K562 (cell line): ENCODE measurements at regions not wholly inside any gene's neighbourhood (a gene's known extent, or its start where the extent isn't known, plus 50 kb on each side); places are given as distances from the start of the nearest gene placed in this dataset.

Experiments
- ATAC-seq: fragments of 200-7000 bp; cut with Tn5 transposase; 3 replicates; pipeline ENCODE4 v1.9.1; 2020; ENCODE audit warnings: moderate library complexity
- BruUV-seq: library from RNA; stranded (reverse); fragments of 400-500 nt; replicated peaks from 2 replicates; lab custom pipeline; 2021; lab: Mats Ljungman, UMichigan
- CTCF ChIA-PET: fragments of 300-600 bp; formaldehyde crosslinking; extraction: SDS; loops from one replicate; lab custom pipeline; 2021; ENCODE audit warnings: low intra/inter-chr PET ratio; lab: Yijun Ruan, JAX
- POLR2A ChIA-PET: fragments of 300-600, 350-650 bp; sonication (Branson Sonifier 250); formaldehyde crosslinking; extraction: SDS; loops from one replicate; lab custom pipeline; 2021; ENCODE audit warnings: antibody characterized with exemption, inconsistent platforms; lab: Yijun Ruan, JAX
- DNase-seq, 4 experiments: peaks; one replicate each; pipeline versions ENCODE4 v3.0.0 to v3.0.0-alpha.2; 2011 to 2018; ENCODE audit warnings: low spot score in 3 of 4, mixed read lengths in 3 of 4; ENCODE audit errors: extremely low read depth in 1 of 4
- FAIRE-seq: peaks from 2 replicates; lab custom pipeline; 2011; peaks lifted over from hg19 to GRCh38; lab: Jason Lieb, UNC
- H2AFZ ChIP-seq: 2 replicates; pipeline ENCODE4 v1.6.0; 2011; ENCODE audit warnings: low read depth, low read length, control low read depth, inconsistent platforms
- H3K27ac ChIP-seq: fragments of 200-600 bp; 3 replicates; pipeline ENCODE4 v1.8.0; 2011; ENCODE audit warnings: low read depth, mild to moderate bottlenecking, control low read depth, inconsistent platforms, low read length, moderate library complexity, mixed read lengths; ENCODE audit errors: extremely low read depth
- H3K27me3 ChIP-seq, 2 experiments: fragments of 300-600 bp in 1 of 2; 2 replicates in 1 of 2; 3 replicates in 1 of 2; pipeline versions ENCODE4 v1.6.0 to v1.8.0; 2011; ENCODE audit warnings: inconsistent platforms in 2 of 2, low read length in 2 of 2, mild to moderate bottlenecking in 1 of 2, mixed read lengths in 1 of 2, moderate library complexity in 1 of 2; ENCODE audit not compliant: control insufficient read depth in 2 of 2, insufficient read depth in 2 of 2
- H3K36me3 ChIP-seq: fragments of 300-600 bp; 3 replicates; pipeline ENCODE4 v1.8.0; 2011; ENCODE audit warnings: mild to moderate bottlenecking, low read length, inconsistent platforms; ENCODE audit not compliant: control insufficient read depth, insufficient read depth
- H3K4me1 ChIP-seq, 2 experiments: fragments of 200-600 bp in 1 of 2; replicated peaks in 1 of 2; 2 replicates in 1 of 2; 3 replicates in 1 of 2; pipeline versions ENCODE4 v1.5.1 to v1.8.0; 2011; ENCODE audit warnings: inconsistent platforms in 2 of 2, low read length in 2 of 2, mild to moderate bottlenecking in 1 of 2, mixed read lengths in 1 of 2, moderate library complexity in 1 of 2; ENCODE audit not compliant: control insufficient read depth in 2 of 2, insufficient read depth in 2 of 2
- H3K4me2 ChIP-seq: 2 replicates; pipeline ENCODE4 v1.6.1; 2011; ENCODE audit warnings: low read length, control low read depth, inconsistent platforms, mixed read lengths; ENCODE audit not compliant: insufficient read depth
- H3K4me3 ChIP-seq: fragments of 200-600 bp; sonication (generic), shearing (Covaris generic); 2 replicates; pipeline ENCODE4 v1.5.1; 2016; ENCODE audit warnings: control low read depth, inconsistent platforms
- H3K79me2 ChIP-seq: fragments of 200-600 bp; 3 replicates; pipeline ENCODE4 v1.8.0; 2011; ENCODE audit warnings: low read length, inconsistent platforms; ENCODE audit not compliant: control insufficient read depth, insufficient read depth
- H3K9ac ChIP-seq, 2 experiments: 2 replicates each; pipeline versions ENCODE4 v1.6.0 to v1.6.1; 2011; ENCODE audit warnings: low read depth in 2 of 2, low read length in 2 of 2, control low read depth in 1 of 2, inconsistent platforms in 1 of 2, mild to moderate bottlenecking in 1 of 2, mixed read lengths in 1 of 2; ENCODE audit not compliant: insufficient read depth in 1 of 2
- H3K9me1 ChIP-seq: one replicate; pipeline ENCODE4 v1.6.0; 2011; ENCODE audit warnings: inconsistent platforms, mild to moderate bottlenecking, low read length, moderate library complexity; ENCODE audit not compliant: control insufficient read depth, insufficient read depth
- H3K9me3 ChIP-seq: replicated peaks from 2 replicates; pipeline ENCODE4 v1.5.1; 2011; ENCODE audit warnings: low read depth, low read length, inconsistent platforms; ENCODE audit not compliant: control insufficient read depth, insufficient read depth
- H4K20me1 ChIP-seq: replicated peaks from 2 replicates; pipeline ENCODE4 v1.6.1; 2011; ENCODE audit warnings: low read length, inconsistent platforms, mixed read lengths; ENCODE audit not compliant: control insufficient read depth, insufficient read depth
- C11orf30 ChIP-seq: fragments of 450-650 bp; IDR thresholded peaks from 2 replicates; pipeline ENCODE4 v1.6.1; 2016; ENCODE audit warnings: low read depth, mild to moderate bottlenecking
- CHD2 ChIP-seq: IDR thresholded peaks from 2 replicates; pipeline ENCODE4 v1.6.1; 2011; ENCODE audit warnings: low read depth, low read length
- DMBX1 ChIP-seq: fragments of 250-450 bp; sonication (Bioruptor Pico); IDR thresholded peaks from 2 replicates; pipeline ENCODE4 v1.8.0; 2022; ENCODE audit warnings: inconsistent platforms, mild to moderate bottlenecking, moderate library complexity, borderline replicate concordance
- DPF2 ChIP-seq: fragments of 450-650 bp; IDR thresholded peaks from 2 replicates; pipeline ENCODE4 v1.6.1; 2016
- KLF16 ChIP-seq: IDR thresholded peaks from 2 replicates; pipeline ENCODE4 v1.6.1; 2016; ENCODE audit warnings: antibody characterized with exemption
- MAFK ChIP-seq: IDR thresholded peaks from 2 replicates; pipeline ENCODE4 v1.6.1; 2011; ENCODE audit warnings: low read length, improper control_type of control experiment
- MECOM ChIP-seq: fragments of 250-450 bp; sonication (Bioruptor Pico); IDR thresholded peaks from 2 replicates; pipeline ENCODE4 v1.8.0; 2022; ENCODE audit warnings: inconsistent platforms
- MLLT1 ChIP-seq, 2 experiments: fragments of 450-650 bp; IDR thresholded peaks; 2 replicates each; pipeline ENCODE4 v1.6.1; 2016
- MTA2 ChIP-seq: fragments of 450-650 bp; IDR thresholded peaks from 2 replicates; pipeline ENCODE4 v1.6.1; 2016; ENCODE audit warnings: low read depth
- NCOA2 ChIP-seq, 2 experiments: fragments of 450-650 bp; IDR thresholded peaks; 2 replicates each; pipeline ENCODE4 v1.6.1; 2018; ENCODE audit warnings: mild to moderate bottlenecking in 2 of 2, moderate library complexity in 1 of 2; ENCODE audit not compliant: partially characterized antibody in 2 of 2
- NCOA6 ChIP-seq: fragments of 450-650 bp; IDR thresholded peaks from 2 replicates; pipeline ENCODE4 v1.6.1; 2017; ENCODE audit warnings: mild to moderate bottlenecking
- OTX1 ChIP-seq: fragments of 450-650 bp; formaldehyde crosslinking; IDR thresholded peaks from 2 replicates; pipeline ENCODE4 v1.4.0; 2022; ENCODE audit warnings: mild to moderate bottlenecking
- POLR2AphosphoS2 ChIP-seq: IDR thresholded peaks from 2 replicates; pipeline ENCODE4 v1.6.1; 2012; ENCODE audit warnings: low read length, improper control_type of control experiment
- RBBP5 ChIP-seq: fragments of 200-600 bp; sonication (generic); IDR thresholded peaks from 2 replicates; pipeline ENCODE4 v1.6.1; 2012; ENCODE audit warnings: borderline replicate concordance, mild to moderate bottlenecking, low read length, control low read depth, inconsistent platforms; ENCODE audit not compliant: insufficient read depth, poor library complexity, severe bottlenecking
- RFX1 ChIP-seq: fragments of 450-650 bp; IDR thresholded peaks from 2 replicates; pipeline ENCODE4 v1.6.1; 2016; ENCODE audit warnings: mild to moderate bottlenecking, moderate library complexity
- RFX5 ChIP-seq: IDR thresholded peaks from 2 replicates; pipeline ENCODE4 v1.6.1; 2011; ENCODE audit warnings: low read depth, mild to moderate bottlenecking, improper control_type of control experiment, low read length
- SPI1 ChIP-seq: IDR thresholded peaks from 2 replicates; pipeline ENCODE4 v1.6.1; 2011; ENCODE audit warnings: low read depth, low read length, control low read depth, borderline replicate concordance
- TCF7 ChIP-seq: sonication (generic); IDR thresholded peaks from 2 replicates; pipeline ENCODE4 v1.6.1; 2016; ENCODE audit warnings: antibody characterized with exemption, borderline replicate concordance
- ZBTB8A ChIP-seq: fragments of 450-650 bp; IDR thresholded peaks from 2 replicates; pipeline ENCODE4 v1.6.1; 2018; ENCODE audit warnings: mild to moderate bottlenecking, moderate library complexity; ENCODE audit not compliant: partially characterized antibody
- ZNF184 ChIP-seq: sonication (generic); formaldehyde crosslinking; IDR thresholded peaks from 2 replicates; pipeline ENCODE4 v1.5.0; 2020; ENCODE audit warnings: missing genetic modification reagents
- ZNF644 ChIP-seq: fragments of 200-800 bp; sonication (Bioruptor generic); IDR thresholded peaks from 2 replicates; pipeline ENCODE4 v1.6.1; 2016; ENCODE audit warnings: low read depth, missing genetic modification characterization, missing compliant biosample characterization
- ZNF79 ChIP-seq: fragments of 250-450 bp; sonication (Bioruptor Pico); IDR thresholded peaks from 2 replicates; pipeline ENCODE4 v1.4.0; 2020; ENCODE audit warnings: low read depth, mild to moderate bottlenecking, moderate library complexity
- WGBS: fragments of 100-300 bp; shearing (Covaris generic); methylation state at CpG from one replicate; pipeline ENCODE4 v1.1.6; 2016; ENCODE audit warnings: low coverage, mixed read lengths; ENCODE audit not compliant: insufficient coverage; ENCODE audit errors: missing lambda C conversion rate; 5-methylcytosine and 5-hydroxymethylcytosine counted together
- in situ Hi-C: fragments of 300-500 bp; cut with MboI; formaldehyde crosslinking; loops from 4 replicates; pipeline ENCODE4 v1.15.0; 2018; ENCODE audit warnings: inconsistent platforms, mixed read lengths
- intact Hi-C: fragments of 100-400 bp; cut with micrococcal nuclease; formaldehyde crosslinking; loops from 2 replicates; pipeline ENCODE4 v1.14.2; 2022

- no peak overlapping the region for H2AFZ ChIP-seq
- no peaks in the 10 kb centered on the region for H3K9me1 ChIP-seq
- ChIA-PET POLR2A (no interaction called here), CTCF (no interaction called here)
- H3K9ac ChIP-seq = no peak overlapping the region
- no peaks in the 10 kb centered on the region for H3K36me3 ChIP-seq
- H3K9me3 ChIP-seq = no peaks in the 10 kb centered on the region
- H3K4me1 ChIP-seq = no peaks in the 10 kb centered on the region
- DNase-seq (no peak), ATAC-seq (no peak), FAIRE-seq (no peak)
- H3K27ac ChIP-seq = no peak overlapping the region
- H3K4me2 ChIP-seq = no peak overlapping the region
- TF ChIP-seq ZBTB8A = no peak
- TF ChIP-seq MAFK = no peak
- TF ChIP-seq NCOA6 = no peak
- TF ChIP-seq ZNF644 (tag) = no peak
- TF ChIP-seq POLR2AphosphoS2 = no peak
- no peak for TF ChIP-seq TCF7
- TF ChIP-seq RBBP5 = no peak
- TF ChIP-seq MECOM (CRISPR knock-in tag) = no peak
- no peak for TF ChIP-seq KLF16
- no peak for TF ChIP-seq DPF2
- intact Hi-C loops = no loop called here
- no peaks in the 10 kb centered on the region for H3K27me3 ChIP-seq
- H4K20me1 ChIP-seq = no peaks in the 10 kb centered on the region
- no TSS peak for BruUV-seq
- no peaks in the 10 kb centered on the region for H3K79me2 ChIP-seq
- in situ Hi-C loops = no loop called here
- H3K4me3 ChIP-seq = no peak overlapping the region
Observed at GRCh38 chr6:2310042-2310441, 64.6 kb upstream of the GMDS start.

- Histone ChIP-seq H2AFZ (no peak overlapping the region), H3K4me3 (no peak overlapping the region), H3K4me1 (no peaks in the 10 kb centered on the region), H3K9me1 (no peaks in the 10 kb centered on the region), H3K4me2 (no peak overlapping the region), H3K9me3 (no peaks in the 10 kb centered on the region), H3K36me3 (no peaks in the 10 kb centered on the region), H3K79me2 (no peaks in the 10 kb centered on the region), H3K27ac (no peak overlapping the region), H3K27me3 (no peaks in the 10 kb centered on the region), H4K20me1 (no peaks in the 10 kb centered on the region), H3K9ac (no peak overlapping the region)
- ChIA-PET POLR2A (no interaction called here), CTCF (no interaction called here)
- no TSS peak for BruUV-seq
- 3% methylated on average over 4 of the region's 4 CpGs for WGBS
- DNase-seq = no peak
- in situ Hi-C loops = no loop called here
- intact Hi-C loops = no loop called here
- no peak for FAIRE-seq
- ATAC-seq = no peak
- TF ChIP-seq RFX5 (no peak), RFX1 (no peak), SPI1 (no peak), OTX1 (CRISPR knock-in tag) (no peak), NCOA2 (IDR thresholded peaks at IDR 0.05; ENCODE audit: partially characterized antibody in 2 of 2) (no peak), MLLT1 (IDR thresholded peaks at IDR 0.05) (no peak), ZNF184 (CRISPR knock-in tag) (no peak), DMBX1 (no peak), MTA2 (no peak), C11orf30 (no peak), ZNF79 (CRISPR knock-in tag) (no peak), CHD2 (no peak)
Observed at GRCh38 chr6:2309122-2309521, 63.7 kb upstream of the GMDS start.
